B cell (primary cell): ENCODE measurements at regions not wholly inside any gene's neighbourhood (a gene's known extent, or its start where the extent isn't known, plus 50 kb on each side); places are given as distances from the start of the nearest gene placed in this dataset.

Source experiments
- ATAC-seq: fragments of 200-7000 bp; cut with Tn5 transposase; one replicate; pipeline ENCODE4 v1.10.0; 2021; ENCODE audit warnings: low read depth, mild to moderate bottlenecking, moderate number of reproducible peaks, moderate library complexity
- CTCF ChIA-PET: fragments of 350-600 bp; sonication (Branson Sonifier 250); formaldehyde crosslinking; loops from one replicate; lab custom pipeline; 2021; ENCODE audit warnings: antibody characterized with exemption, inconsistent platforms; lab: Charles Lee
- POLR2A ChIA-PET: fragments of 350-600 bp; sonication (Branson Sonifier 250); formaldehyde crosslinking; loops from one replicate; lab custom pipeline; 2021; ENCODE audit warnings: antibody characterized with exemption; lab: Charles Lee
- DNase-seq: peaks from one replicate; pipeline ENCODE4 v3.0.0; 2013
- H2AFZ ChIP-seq: 2 replicates; pipeline ENCODE4 v1.6.1; 2012; ENCODE audit warnings: mild to moderate bottlenecking, low read depth, low read length; ENCODE audit not compliant: insufficient read depth, poor library complexity, severe bottlenecking
- H3K27ac ChIP-seq, 2 donors: 1 replicate in 1 of 2; 2 replicates in 1 of 2; pipeline ENCODE4 v1.5.1; 2012 to 2013; ENCODE audit warnings: low read length in 2 of 2, mild to moderate bottlenecking in 2 of 2, moderate library complexity in 1 of 2
- H3K27me3 ChIP-seq, 4 experiments: fragments of 200-600 bp in 1 of 4; sonication (generic) in 1 of 4; replicated peaks in 1 of 4; 1 replicate in 2 of 4; 2 replicates in 2 of 4; pipeline versions ENCODE4 v1.6.1 to v1.7.0; 2013 to 2016; ENCODE audit warnings: low read length in 3 of 4, mild to moderate bottlenecking in 2 of 4, mixed read lengths in 1 of 4, moderate library complexity in 1 of 4; ENCODE audit not compliant: insufficient read depth in 4 of 4, control insufficient read depth in 3 of 4; ENCODE audit errors: control extremely low read depth in 1 of 4
- H3K36me3 ChIP-seq, 2 experiments: replicated peaks in 1 of 2; 1 replicate in 1 of 2; 2 replicates in 1 of 2; pipeline versions ENCODE4 v1.6.1 to v1.7.1; 2013; ENCODE audit warnings: low read length in 1 of 2; ENCODE audit not compliant: insufficient read depth in 2 of 2, control insufficient read depth in 1 of 2; ENCODE audit errors: control extremely low read depth in 1 of 2, extremely low read depth in 1 of 2
- H3K4me1 ChIP-seq, 2 donors: fragments of 200-600 bp in 1 of 2; sonication (generic) in 1 of 2; 1 replicate in 1 of 2; 2 replicates in 1 of 2; pipeline versions ENCODE4 v1.5.1 to v1.6.1; 2013 to 2017; ENCODE audit warnings: low read length in 2 of 2; ENCODE audit not compliant: control insufficient read depth in 2 of 2, insufficient read depth in 2 of 2
- H3K4me2 ChIP-seq: replicated peaks from 2 replicates; pipeline ENCODE3; 2012; ENCODE audit warnings: mild to moderate bottlenecking, low read depth, low read length; ENCODE audit not compliant: poor library complexity, severe bottlenecking
- H3K4me3 ChIP-seq, 5 experiments: fragments of 200-600 bp in 1 of 5; sonication (generic) in 1 of 5; 1 replicate in 3 of 5; 2 replicates in 2 of 5; pipeline versions ENCODE4 v1.5.1 to v1.7.0; 2011 to 2016; ENCODE audit warnings: low read length in 4 of 5, mild to moderate bottlenecking in 4 of 5, low read depth in 2 of 5, control low read depth in 1 of 5, moderate library complexity in 1 of 5; ENCODE audit not compliant: insufficient read depth in 1 of 5; ENCODE audit errors: control extremely low read depth in 1 of 5, extremely low read depth in 1 of 5
- H3K79me2 ChIP-seq: fragments of 200-600 bp; sonication (generic); one replicate; pipeline ENCODE4 v1.6.0; 2016; ENCODE audit warnings: low read length; ENCODE audit not compliant: control insufficient read depth, insufficient read depth
- H3K9ac ChIP-seq: fragments of 200-600 bp; sonication (generic); 2 replicates; pipeline ENCODE4 v1.6.1; 2017; ENCODE audit warnings: mild to moderate bottlenecking, low read length, moderate library complexity
- H3K9me3 ChIP-seq, 3 donors: one replicate each; pipeline versions ENCODE4 v1.6.1 to v1.7.1; 2013; ENCODE audit warnings: low read length in 2 of 3; ENCODE audit not compliant: control insufficient read depth in 2 of 3, insufficient read depth in 1 of 3; ENCODE audit errors: control extremely low read depth in 1 of 3
- H4K20me1 ChIP-seq: 2 replicates; pipeline ENCODE4 v1.6.0; 2012; ENCODE audit warnings: mild to moderate bottlenecking, low read length; ENCODE audit not compliant: insufficient read depth, control insufficient read depth, poor library complexity, severe bottlenecking
- H3K27ac Mint-ChIP-seq: one replicate; pipeline ENCODE4 v1.8.0; 2021; ENCODE audit warnings: mixed read lengths
- H3K27me3 Mint-ChIP-seq: one replicate; pipeline ENCODE4 v1.8.0; 2021; ENCODE audit warnings: mixed read lengths
- H3K4me1 Mint-ChIP-seq: one replicate; pipeline ENCODE4 v1.8.0; 2021; ENCODE audit warnings: mixed read lengths
- H3K4me3 Mint-ChIP-seq: one replicate; pipeline ENCODE4 v1.8.0; 2021; ENCODE audit warnings: mixed read lengths
- H3K9me3 Mint-ChIP-seq: one replicate; pipeline ENCODE4 v1.8.0; 2022; ENCODE audit warnings: mixed read lengths; ENCODE audit not compliant: insufficient read depth
- EZH2 ChIP-seq: IDR thresholded peaks from 2 replicates; pipeline ENCODE4 v1.6.1; 2012; ENCODE audit warnings: borderline replicate concordance, low read depth, mild to moderate bottlenecking, moderate library complexity, low read length; ENCODE audit not compliant: insufficient read depth, poor library complexity, severe bottlenecking
- WGBS: methylation state at CpG from one replicate; pipeline ENCODE4 v1.1.5; 2013; ENCODE audit warnings: missing lambda C conversion rate; ENCODE audit not compliant: insufficient coverage; 5-methylcytosine and 5-hydroxymethylcytosine counted together
- intact Hi-C: fragments of 100-400 bp; cut with micrococcal nuclease; formaldehyde crosslinking; loops from one replicate; pipeline ENCODE4 v1.10.0; 2022
- TF ChIP-seq, protein P1 (sequence below): fragments of 200-600 bp; IDR thresholded peaks from one replicate; pipeline ENCODE4 v1.8.0; 2022; ENCODE audit warnings: antibody characterized with exemption, mild to moderate bottlenecking

DNA sequence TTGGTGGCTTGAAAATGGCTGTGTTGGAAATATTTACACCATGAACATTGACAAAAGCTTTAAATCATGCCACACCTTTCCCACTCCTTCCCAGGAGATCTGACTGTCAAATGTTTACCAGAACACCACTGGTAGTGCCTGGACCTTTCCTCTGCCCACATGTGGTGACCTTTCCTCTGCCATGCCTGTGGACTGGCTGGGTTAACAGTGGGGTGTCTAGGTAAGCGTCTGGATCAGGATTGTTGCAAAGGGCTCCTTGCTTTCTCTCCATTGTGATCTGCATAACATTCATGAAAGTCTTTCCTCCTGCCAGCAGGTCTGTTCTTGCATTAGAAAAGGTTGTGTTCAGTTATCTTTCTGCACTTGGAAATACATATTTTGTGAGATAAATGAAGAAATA, 572.7 kb downstream of the DHX35 start:
- POLR2A ChIA-PET: no interaction called here
- H3K79me2 ChIP-seq: no peaks in the 10 kb centered on the region

GRCh38 chr20:39533858-39534257, 571.7 kb downstream of the DHX35 start:
- H3K4me1 ChIP-seq: peaks cover 4 to 14% of the 10 kb centered on the region in 2 donors
- ATAC-seq (no peak), DNase-seq (no peak)
- H3K9ac ChIP-seq: no peak overlapping the region
- H3K4me2 ChIP-seq: no peak overlapping the region
- no peaks in the 10 kb centered on the region for H3K27me3 ChIP-seq
- no peak overlapping the region for H3K27ac ChIP-seq
- no peaks in the 10 kb centered on the region for H3K36me3 ChIP-seq
- peaks cover 0 to 2% (median 0%) of the 10 kb centered on the region in 3 donors for H3K9me3 ChIP-seq
- H4K20me1 ChIP-seq: no peaks in the 10 kb centered on the region
- H3K79me2 ChIP-seq: no peaks in the 10 kb centered on the region
- Mint-ChIP-seq H3K27ac (no peak overlapping the region), H3K4me3 (no peak overlapping the region), H3K9me3 (no peaks in the 10 kb centered on the region), H3K4me1 (peaks cover 13% of the 10 kb centered on the region), H3K27me3 (no peaks in the 10 kb centered on the region)
- H2AFZ ChIP-seq: no peak overlapping the region
- TF ChIP-seq EZH2: no peak
- TF ChIP-seq, protein P1, sequence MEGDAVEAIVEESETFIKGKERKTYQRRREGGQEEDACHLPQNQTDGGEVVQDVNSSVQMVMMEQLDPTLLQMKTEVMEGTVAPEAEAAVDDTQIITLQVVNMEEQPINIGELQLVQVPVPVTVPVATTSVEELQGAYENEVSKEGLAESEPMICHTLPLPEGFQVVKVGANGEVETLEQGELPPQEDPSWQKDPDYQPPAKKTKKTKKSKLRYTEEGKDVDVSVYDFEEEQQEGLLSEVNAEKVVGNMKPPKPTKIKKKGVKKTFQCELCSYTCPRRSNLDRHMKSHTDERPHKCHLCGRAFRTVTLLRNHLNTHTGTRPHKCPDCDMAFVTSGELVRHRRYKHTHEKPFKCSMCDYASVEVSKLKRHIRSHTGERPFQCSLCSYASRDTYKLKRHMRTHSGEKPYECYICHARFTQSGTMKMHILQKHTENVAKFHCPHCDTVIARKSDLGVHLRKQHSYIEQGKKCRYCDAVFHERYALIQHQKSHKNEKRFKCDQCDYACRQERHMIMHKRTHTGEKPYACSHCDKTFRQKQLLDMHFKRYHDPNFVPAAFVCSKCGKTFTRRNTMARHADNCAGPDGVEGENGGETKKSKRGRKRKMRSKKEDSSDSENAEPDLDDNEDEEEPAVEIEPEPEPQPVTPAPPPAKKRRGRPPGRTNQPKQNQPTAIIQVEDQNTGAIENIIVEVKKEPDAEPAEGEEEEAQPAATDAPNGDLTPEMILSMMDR: no peak
- no peak overlapping the region for H3K4me3 ChIP-seq
- CTCF ChIA-PET: no interaction called here
- POLR2A ChIA-PET: no interaction called here
- intact Hi-C loops: no loop called here
- 88% methylated on average over 1 of the region's 3 CpGs for WGBS

More for the DNA sequence above, 572.7 kb downstream of the DHX35 start:
- Histone ChIP-seq H3K27ac (no peak overlapping the region), H3K9me3 (peaks cover 0 to 6% (median 4%) of the 10 kb centered on the region in 3 donors), H3K27me3 (no peaks in the 10 kb centered on the region), H4K20me1 (no peaks in the 10 kb centered on the region), H3K4me3 (no peak overlapping the region), H3K4me2 (no peak overlapping the region), H2AFZ (no peak overlapping the region), H3K36me3 (no peaks in the 10 kb centered on the region), H3K9ac (no peak overlapping the region), H3K4me1 (peaks cover 10 to 21% of the 10 kb centered on the region in 2 donors)
- H3K4me3 Mint-ChIP-seq: no peak overlapping the region
- no peak for DNase-seq
- H3K27me3 Mint-ChIP-seq: no peaks in the 10 kb centered on the region
- peaks cover 20% of the 10 kb centered on the region for H3K4me1 Mint-ChIP-seq
- TF ChIP-seq, protein P1: no peak
- no peak for TF ChIP-seq EZH2
- WGBS: 100% methylated on average over 1 of the region's 1 CpG
- intact Hi-C loops: no loop called here
- no peak overlapping the region for H3K27ac Mint-ChIP-seq
- CTCF ChIA-PET: no interaction called here
- no peak for ATAC-seq
- H3K9me3 Mint-ChIP-seq: no peaks in the 10 kb centered on the region
